GM18507 (cell line): ENCODE measurements at regions not wholly inside any gene's neighbourhood (a gene's known extent, or its start where the extent isn't known, plus 50 kb on each side); places are given as distances from the start of the nearest gene placed in this dataset.

Experiments used
- DNase-seq: peaks from one replicate; pipeline ENCODE4 v3.0.0; 2011; ENCODE audit warnings: low read depth; ENCODE audit not compliant: insufficient read length; ENCODE audit errors: extremely low spot score
- FAIRE-seq: peaks from 2 replicates; lab custom pipeline; 2011; peaks lifted over from hg19 to GRCh38; lab: Jason Lieb, UNC

- DNase-seq (no peak), FAIRE-seq (no peak)
Observed at GRCh38 chr4:85368240-85368639, 106.7 kb upstream of the ARHGAP24 start.

- DNase-seq (no peak), FAIRE-seq (no peak)
Observed at GRCh38 chr4:85368932-85369331, 106.0 kb upstream of the ARHGAP24 start.

DNA sequence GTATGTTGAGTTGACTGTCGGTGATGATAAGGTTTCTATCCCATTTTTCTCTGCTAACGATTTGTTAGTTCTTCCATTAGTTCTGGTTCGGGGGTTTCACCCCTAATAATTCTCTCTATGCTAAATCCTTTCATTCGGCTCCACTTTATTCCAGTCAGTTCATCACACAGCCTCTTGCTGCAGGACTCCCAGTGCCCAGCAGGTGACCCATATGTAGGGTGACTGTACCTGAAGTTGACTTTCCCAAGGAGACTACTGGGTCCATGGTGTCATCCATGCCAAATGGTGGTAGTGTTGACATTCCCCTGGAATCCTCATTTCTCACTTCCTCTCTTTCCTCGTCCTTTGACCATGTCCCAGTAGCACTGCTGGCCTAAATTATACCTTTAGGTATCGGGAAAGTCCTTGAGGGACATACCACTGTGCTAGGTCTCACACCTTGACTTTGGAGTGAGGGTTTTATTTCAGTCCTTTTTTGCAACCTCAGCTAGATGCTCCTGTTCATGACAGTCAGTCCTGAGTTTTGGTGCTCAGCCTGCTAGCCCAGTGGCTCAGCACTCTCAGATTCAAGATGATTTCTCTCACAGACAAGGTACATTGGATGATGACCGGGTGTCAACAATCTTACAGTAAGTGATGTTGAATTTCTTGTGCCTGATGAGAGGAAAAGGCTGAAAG, 105.1 kb upstream of the ARHGAP24 start:
- DNase-seq (no peak), FAIRE-seq (no peak)

DNA sequence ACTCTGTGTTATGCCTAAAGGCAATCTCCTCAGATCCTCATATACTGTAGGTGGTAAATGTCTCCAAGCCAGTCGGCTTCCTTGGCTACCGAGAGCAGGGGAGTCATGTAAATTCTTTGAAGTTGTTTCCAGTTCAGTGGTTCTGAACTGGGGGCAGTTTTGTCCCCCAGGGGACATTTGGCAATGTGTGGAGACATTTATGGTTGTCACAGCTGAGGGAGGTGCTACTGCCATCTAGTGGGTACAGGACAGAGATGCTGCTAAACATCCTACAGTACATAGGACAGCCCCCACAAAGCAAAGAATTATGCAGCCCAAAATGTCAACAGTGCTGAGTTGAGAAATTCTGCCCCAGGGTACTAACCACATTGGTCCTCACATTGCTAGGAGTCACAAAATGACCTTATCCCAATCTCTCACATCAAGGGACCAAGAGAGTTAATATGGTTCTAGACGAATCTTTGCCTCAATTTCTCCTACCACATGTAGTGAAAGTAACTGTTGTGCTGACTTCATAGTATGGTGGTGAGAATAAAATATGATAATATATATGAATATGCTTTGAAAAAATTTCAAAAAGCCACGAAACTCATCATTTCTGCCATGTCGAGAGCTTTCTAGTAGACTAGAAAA, 104.4 kb upstream of the ARHGAP24 start:
- DNase-seq, result no peak
- FAIRE-seq, result peak; percentile 80

- no peak for FAIRE-seq
Observed at GRCh38 chr4:85372966-85373365, 102.0 kb upstream of the ARHGAP24 start.

GRCh38 chr4:85376285-85376684, 98.7 kb upstream of the ARHGAP24 start:
- DNase-seq, result no peak
- FAIRE-seq, result no peak

More at GRCh38 chr4:85372966-85373365, 102.0 kb upstream of the ARHGAP24 start:
- no peak for DNase-seq

GRCh38 chr4:85381968-85382367, 93.0 kb upstream of the ARHGAP24 start:
- FAIRE-seq (no peak), DNase-seq (no peak)

DNA sequence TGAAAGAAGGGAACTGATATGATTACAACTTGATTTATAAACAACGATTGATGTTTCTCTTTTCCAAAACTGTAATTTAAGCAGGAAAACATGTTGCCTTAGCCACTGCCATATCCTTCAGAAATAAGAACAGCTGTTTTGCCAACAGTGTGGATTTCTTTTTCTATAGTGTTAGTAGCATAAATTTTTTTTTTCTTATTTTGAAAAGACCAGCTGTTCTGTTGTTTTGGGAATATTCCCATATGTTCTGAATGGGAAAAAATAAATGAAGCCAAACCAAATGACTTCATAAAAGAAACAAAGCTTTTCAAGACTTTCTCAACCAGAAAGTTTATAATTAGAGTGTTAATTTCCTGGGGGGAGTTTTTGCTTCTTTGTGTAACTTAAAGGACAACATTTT, 83.9 kb upstream of the ARHGAP24 start:
- no peak for DNase-seq

GRCh38 chr4:85391589-85392410, 83.2 kb upstream of the ARHGAP24 start:
- DNase-seq, result no peak
- peak; percentile 84 for FAIRE-seq

More for the DNA sequence above, 83.9 kb upstream of the ARHGAP24 start:
- no peak for FAIRE-seq

- no peak for DNase-seq
- peak; percentile 46 for FAIRE-seq
Observed at GRCh38 chr4:85393201-85393600, 81.7 kb upstream of the ARHGAP24 start.

- FAIRE-seq, result no peak
Observed at GRCh38 chr4:85398276-85398675, 76.7 kb upstream of the ARHGAP24 start.

GRCh38 chr4:85399270-85399669, 75.7 kb upstream of the ARHGAP24 start:
- FAIRE-seq (no peak), DNase-seq (no peak)

More at GRCh38 chr4:85398276-85398675, 76.7 kb upstream of the ARHGAP24 start:
- DNase-seq, result no peak

GRCh38 chr4:85402371-85402770, 72.6 kb upstream of the ARHGAP24 start:
- DNase-seq, result no peak
- no peak for FAIRE-seq

GRCh38 chr4:85406185-85406584, 68.8 kb upstream of the ARHGAP24 start:
- no peak for FAIRE-seq
- DNase-seq, result no peak

- no peak for FAIRE-seq
Observed at GRCh38 chr4:85407546-85407945, 67.4 kb upstream of the ARHGAP24 start.

DNA sequence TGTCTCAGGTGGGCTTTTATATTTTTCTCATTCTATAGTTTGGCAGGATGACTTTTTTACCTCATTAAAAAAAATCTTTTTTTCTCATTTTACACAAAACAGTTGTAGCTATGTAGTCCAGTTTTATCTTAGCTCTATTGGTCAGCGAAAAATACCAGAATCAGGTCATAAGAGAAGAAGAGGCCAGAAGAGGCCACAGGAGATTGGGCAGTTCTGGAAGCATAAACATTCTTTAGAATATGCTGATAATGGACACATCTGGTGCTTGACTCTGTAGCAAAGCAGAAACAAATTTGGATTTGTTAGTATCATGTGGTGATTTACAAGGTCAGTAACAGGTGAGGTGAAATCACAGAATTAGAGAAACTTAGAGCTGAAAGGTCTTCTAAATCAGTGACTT, 66.6 kb upstream of the ARHGAP24 start:
- FAIRE-seq, result no peak
- no peak for DNase-seq

More at GRCh38 chr4:85407546-85407945, 67.4 kb upstream of the ARHGAP24 start:
- DNase-seq, result no peak

GRCh38 chr4:85409251-85409650, 65.7 kb upstream of the ARHGAP24 start:
- FAIRE-seq (no peak), DNase-seq (no peak)

DNA sequence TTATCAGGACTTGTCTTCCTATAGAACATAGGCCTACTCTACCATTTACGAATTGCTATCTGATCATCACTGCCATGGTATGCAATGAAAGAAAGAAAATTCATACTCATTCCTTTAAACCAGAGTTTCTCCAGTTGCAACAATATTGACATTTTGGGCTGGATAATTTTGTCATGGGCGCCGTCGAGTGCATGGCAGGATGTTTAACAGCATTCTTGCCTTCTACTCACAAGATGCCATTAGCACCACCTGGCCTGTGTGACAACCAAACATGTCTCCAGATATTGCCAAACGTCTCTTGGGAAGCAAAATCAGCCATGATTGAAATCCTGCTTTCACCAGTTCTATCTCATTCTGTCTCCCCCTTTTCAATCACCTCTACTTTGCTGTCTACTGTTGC, 63.6 kb upstream of the ARHGAP24 start:
- FAIRE-seq (no peak), DNase-seq (no peak)

DNA sequence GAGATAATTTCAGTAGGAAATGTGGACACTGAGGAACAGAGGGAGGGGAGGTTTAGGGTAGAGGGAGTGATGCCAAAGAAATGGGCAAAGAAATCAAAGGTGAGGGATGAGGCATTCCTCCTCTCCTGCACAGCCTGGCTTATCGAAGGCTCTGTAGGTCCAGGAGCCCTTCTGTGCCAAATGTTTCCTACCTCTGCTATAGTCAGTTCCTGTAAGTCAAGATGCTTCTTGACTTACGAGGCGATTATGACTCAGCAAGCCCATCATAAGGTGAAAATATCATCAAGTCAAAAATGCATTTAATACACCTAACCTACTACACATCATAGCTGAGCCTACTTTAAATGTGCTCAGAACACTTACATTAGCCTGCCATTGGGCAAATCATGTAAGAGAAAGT, 60.0 kb upstream of the ARHGAP24 start:
- no peak for FAIRE-seq
- DNase-seq, result no peak

DNA sequence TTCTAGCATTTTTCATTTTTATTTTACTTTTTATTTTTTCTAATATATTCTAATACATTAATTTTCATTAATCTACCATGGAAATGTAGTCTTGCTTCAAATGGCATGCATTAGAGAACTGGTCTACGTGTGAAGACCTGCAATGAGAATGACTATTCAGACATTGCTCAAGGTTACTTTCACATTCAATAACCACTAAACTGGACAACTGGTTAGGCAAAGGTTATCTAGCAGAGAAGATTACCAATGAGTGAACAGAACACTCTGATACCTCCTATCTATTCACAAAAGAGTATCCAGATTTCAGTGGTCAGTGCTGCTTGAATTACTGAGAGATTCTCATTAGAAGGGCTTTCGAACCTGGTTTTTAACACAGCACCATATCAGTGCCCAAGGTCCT, 58.9 kb upstream of the ARHGAP24 start:
- no peak for DNase-seq
- no peak for FAIRE-seq
